Thoracic aorta (tissue), 2 donors: ENCODE measurements at regions not wholly inside any gene's neighbourhood (a gene's known extent, or its start where the extent isn't known, plus 50 kb on each side); places are given as distances from the start of the nearest gene placed in this dataset.

Source experiments
- ATAC-seq: fragments of 150-250 bp; one replicate; pipeline ENCODE4 v1.8.0; 2017; ENCODE audit warnings: low read depth; ENCODE audit not compliant: insufficient number of reproducible peaks, low FRiP score
- DNase-seq: peaks from one replicate; pipeline ENCODE4 v3.0.0-alpha.2; 2020; ENCODE audit warnings: low spot score
- H3K27ac ChIP-seq, 2 donors: fragments of 200-600 bp; sonication (generic); 1 replicate in 1 of 2; 2 replicates in 1 of 2; pipeline ENCODE4 v1.5.1; 2016; ENCODE audit warnings: mild to moderate bottlenecking in 2 of 2, moderate library complexity in 2 of 2
- H3K27me3 ChIP-seq: fragments of 200-600 bp; sonication (generic); replicated peaks from 2 replicates; pipeline ENCODE4 v1.6.0; 2016; ENCODE audit warnings: mild to moderate bottlenecking; ENCODE audit not compliant: insufficient read depth
- H3K36me3 ChIP-seq: fragments of 200-600 bp; sonication (generic); one replicate; pipeline ENCODE4 v1.5.1; 2016
- H3K4me1 ChIP-seq, 2 donors: fragments of 200-600 bp; sonication (generic); 1 replicate in 1 of 2; 2 replicates in 1 of 2; pipeline versions ENCODE4 v1.5.1 to v1.6.0; 2016; ENCODE audit warnings: low read depth in 2 of 2, mild to moderate bottlenecking in 1 of 2; ENCODE audit not compliant: control insufficient read depth in 1 of 2
- H3K4me3 ChIP-seq: fragments of 200-600 bp; sonication (generic); 2 replicates; pipeline ENCODE4 v1.5.1; 2016; ENCODE audit warnings: mild to moderate bottlenecking
- H3K9me3 ChIP-seq: fragments of 200-600 bp; sonication (generic); 2 replicates; pipeline ENCODE4 v1.5.1; 2016
- CTCF ChIP-seq: fragments of 200-600 bp; sonication (generic); IDR thresholded peaks from one replicate; pipeline ENCODE4 v1.5.1; 2019; ENCODE audit warnings: antibody characterized with exemption

GRCh38 chr9:81191222-81191621 lies 498.1 kb downstream of the TLE1 start:
- H3K36me3 ChIP-seq, result no peaks in the 10 kb centered on the region
- H3K27me3 ChIP-seq, result no peaks in the 10 kb centered on the region
- H3K27ac ChIP-seq, result no peak overlapping the region
- ATAC-seq (no peak), DNase-seq (no peak)
- no peaks in the 10 kb centered on the region for H3K4me1 ChIP-seq
- no peak for TF ChIP-seq CTCF
- H3K4me3 ChIP-seq, result no peak overlapping the region
- H3K9me3 ChIP-seq, result no peaks in the 10 kb centered on the region

DNA sequence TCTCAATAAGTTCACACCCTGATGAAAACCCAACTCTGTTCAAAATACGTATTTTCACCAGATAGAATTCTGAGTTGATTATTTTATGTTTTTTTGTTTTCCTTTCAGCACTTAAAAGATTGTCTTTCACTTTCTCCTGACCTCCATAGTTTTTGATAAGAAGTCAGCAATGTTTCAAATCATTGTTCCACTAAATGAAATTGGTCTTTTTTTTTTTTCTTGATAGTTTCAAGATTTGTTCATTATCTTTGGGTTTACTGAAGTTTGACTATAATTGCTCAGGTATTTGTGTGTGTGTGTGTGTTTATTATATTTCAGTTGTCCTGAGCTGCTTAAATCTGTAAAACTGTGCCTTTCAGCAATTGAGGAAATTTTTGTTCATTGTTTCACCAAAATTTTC lies 498.7 kb downstream of the TLE1 start:
- Histone ChIP-seq H3K27me3 (no peaks in the 10 kb centered on the region), H3K4me3 (no peak overlapping the region), H3K27ac (no peak overlapping the region), H3K4me1 (no peaks in the 10 kb centered on the region), H3K36me3 (no peaks in the 10 kb centered on the region), H3K9me3 (no peaks in the 10 kb centered on the region)
- ATAC-seq (no peak), DNase-seq (no peak)
- TF ChIP-seq CTCF, result no peak

DNA sequence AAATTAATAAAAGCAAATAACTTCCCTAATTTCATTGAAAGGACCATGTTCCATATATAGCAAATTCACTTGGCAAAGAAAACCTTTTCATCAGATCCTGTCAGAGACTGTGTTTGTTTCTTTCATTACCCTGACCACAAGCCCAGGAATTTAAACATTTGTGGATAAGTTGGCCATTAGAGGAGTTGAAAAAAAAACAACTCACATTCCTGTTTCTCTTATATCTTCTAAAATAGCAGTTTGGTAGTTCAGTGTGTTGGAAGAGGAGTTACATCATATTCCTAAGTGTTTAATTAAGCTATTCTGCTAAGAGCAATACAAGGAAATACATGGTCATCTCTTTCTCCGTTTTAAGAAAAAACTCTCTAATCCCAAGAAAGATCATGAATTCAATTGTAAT lies 505.6 kb downstream of the TLE1 start:
- ATAC-seq (no peak), DNase-seq (no peak)
- no peak for TF ChIP-seq CTCF
- H3K4me3 ChIP-seq, result no peak overlapping the region
- H3K36me3 ChIP-seq, result no peaks in the 10 kb centered on the region
- peaks cover 0 to 17% of the 10 kb centered on the region in 2 donors for H3K4me1 ChIP-seq
- no peaks in the 10 kb centered on the region for H3K9me3 ChIP-seq
- H3K27ac ChIP-seq, result no peak overlapping the region
- no peaks in the 10 kb centered on the region for H3K27me3 ChIP-seq

DNA sequence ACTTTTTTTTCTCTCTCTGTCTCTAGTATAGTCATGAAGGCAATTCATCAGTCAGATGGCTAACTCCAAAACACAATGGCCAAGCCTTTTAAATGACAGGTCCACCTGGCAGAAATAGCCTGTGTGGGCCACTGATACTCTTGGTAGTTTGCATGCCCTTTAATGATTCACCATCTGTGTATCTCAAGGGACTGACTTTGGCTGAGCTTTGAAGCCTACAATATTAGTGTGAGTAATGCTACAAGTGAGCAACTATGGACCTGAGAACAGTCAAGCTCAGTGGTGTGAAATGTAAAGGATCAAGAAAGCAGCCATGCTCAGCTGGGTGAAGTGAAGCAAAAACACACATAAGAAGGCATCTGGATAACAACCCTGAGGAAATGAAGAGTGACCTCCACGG lies 506.9 kb downstream of the TLE1 start:
- H3K36me3 ChIP-seq, result no peaks in the 10 kb centered on the region
- peaks cover 0 to 17% of the 10 kb centered on the region in 2 donors for H3K4me1 ChIP-seq
- no peak for ATAC-seq
- TF ChIP-seq CTCF, result no peak
- no peaks in the 10 kb centered on the region for H3K27me3 ChIP-seq
- H3K9me3 ChIP-seq, result no peaks in the 10 kb centered on the region
- DNase-seq, result no peak
- H3K27ac ChIP-seq, result no peak overlapping the region
- H3K4me3 ChIP-seq, result no peak overlapping the region

DNA sequence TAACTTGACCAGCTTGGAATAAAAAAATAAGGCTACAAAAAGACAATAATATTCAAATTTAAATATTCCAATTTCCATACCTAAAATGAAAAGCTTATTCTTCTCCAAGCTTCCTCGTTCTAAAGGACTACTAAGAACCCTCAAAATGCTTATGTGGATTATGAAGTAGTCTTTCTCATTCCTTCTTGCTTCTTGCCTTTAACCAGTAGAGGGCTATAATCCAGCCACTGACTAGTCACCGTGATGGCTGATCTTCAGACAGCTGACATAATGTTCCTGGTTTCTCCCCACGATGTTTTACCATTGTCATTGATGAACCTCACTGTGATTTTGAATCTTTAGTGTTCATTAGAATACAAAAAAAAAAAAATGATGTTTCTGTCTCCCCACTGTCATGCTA lies 515.3 kb downstream of the TLE1 start:
- no peak for ATAC-seq
- no peak for DNase-seq
- Histone ChIP-seq H3K4me3 (no peak overlapping the region), H3K4me1 (no peaks in the 10 kb centered on the region), H3K9me3 (no peaks in the 10 kb centered on the region), H3K27ac (no peak overlapping the region), H3K27me3 (no peaks in the 10 kb centered on the region), H3K36me3 (no peaks in the 10 kb centered on the region)
- TF ChIP-seq CTCF, result no peak
